ENCODE measurements at regions not wholly inside any gene's neighbourhood (a gene's known extent, or its start where the extent isn't known, plus 50 kb on each side); places are given as distances from the start of the nearest gene placed in this dataset.

- TF ChIP-seq IRF3 (IDR thresholded peaks at IDR 0.05; ENCODE audit: low read depth, low read length), result no peak
- no peak for TF ChIP-seq SIN3A (IDR thresholded peaks at IDR 0.05; ENCODE audit: borderline replicate concordance, low read depth, low read length)
- no peak for TF ChIP-seq POLR2AphosphoS5 (IDR thresholded peaks at IDR 0.05; ENCODE audit: low read depth, low read length)
- no peak for TF ChIP-seq YY1 (IDR thresholded peaks at IDR 0.05; ENCODE audit: low read depth)
- no peak for TF ChIP-seq CTCF (IDR thresholded peaks at IDR 0.05)
- TF ChIP-seq EZH2phosphoT487 (IDR thresholded peaks at IDR 0.05; ENCODE audit: borderline replicate concordance, low read depth), result no peak
- no peak for TF ChIP-seq SMC3 (IDR thresholded peaks at IDR 0.05; ENCODE audit: low read depth, low read length)
- no peak for TF ChIP-seq JUND (IDR thresholded peaks at IDR 0.05)
- no peak for TF ChIP-seq EP300 (IDR thresholded peaks at IDR 0.05; ENCODE audit: borderline replicate concordance in 1 of 2, low read depth in 1 of 2, low read length in 1 of 2)
- TF ChIP-seq NFIC (IDR thresholded peaks at IDR 0.05; ENCODE audit: borderline replicate concordance), result no peak
- TF ChIP-seq REST (IDR thresholded peaks at IDR 0.05; ENCODE audit: low read depth, low read length), result no peak
- TF ChIP-seq TEAD4 (IDR thresholded peaks at IDR 0.05; ENCODE audit: borderline replicate concordance, insufficient read depth), result no peak
- no peak for TF ChIP-seq MAX (IDR thresholded peaks at IDR 0.05; ENCODE audit: low read depth)
Observed at GRCh38 chrX:13164611-13165010, 120.2 kb upstream of the FAM9C start.
